NCI-H1092 (cell line): ENCODE measurements at regions not wholly inside any gene's neighbourhood (a gene's known extent, or its start where the extent isn't known, plus 50 kb on each side); places are given as distances from the start of the nearest gene placed in this dataset.
A peak's percentile ranks its signal among the peaks of the same experiment; 100 is the strongest.

Source experiments
- DNase-seq: peaks from one replicate; lab custom pipeline; 2025; lab: John Stamatoyannopoulos, UW

DNA sequence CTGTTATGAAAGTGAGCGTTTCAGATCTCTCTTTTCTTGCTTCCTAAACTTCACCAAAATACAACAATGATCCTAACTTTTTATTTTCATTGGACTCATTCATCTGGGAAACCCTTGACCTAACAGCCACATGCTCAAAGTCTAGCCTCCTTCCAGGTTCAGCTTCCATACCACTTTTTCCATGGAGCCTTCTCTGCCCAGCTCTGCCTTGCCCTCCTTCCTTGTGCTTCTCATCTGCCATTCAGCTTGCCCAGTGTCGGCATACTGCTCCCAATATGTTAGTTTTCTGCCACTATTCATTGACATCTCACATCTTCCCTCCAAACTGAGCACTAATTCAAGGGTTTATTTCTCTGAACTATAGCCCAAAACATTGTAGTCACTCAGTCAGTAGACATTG lies 214.7 kb downstream of the RAD51AP2 start:
- no peak for DNase-seq

DNA sequence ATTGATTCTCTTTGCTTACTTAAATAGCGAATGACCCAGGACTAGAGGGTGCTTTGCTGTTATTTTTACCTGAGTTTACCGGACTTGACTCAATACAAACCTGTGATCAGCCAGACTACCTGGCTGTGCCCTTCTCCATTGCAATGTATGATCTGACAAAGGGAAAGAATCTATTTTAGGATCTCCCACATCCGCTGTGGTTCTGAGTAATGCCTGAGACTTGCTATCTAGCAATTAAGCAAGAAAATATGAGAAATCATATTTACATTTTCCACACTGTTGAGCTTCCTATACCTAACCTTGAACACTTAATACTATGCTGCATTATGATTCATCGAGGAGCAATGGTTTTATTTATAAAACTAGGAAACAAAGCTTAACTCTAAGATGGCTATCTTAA lies 215.2 kb downstream of the RAD51AP2 start:
- no peak for DNase-seq

DNA sequence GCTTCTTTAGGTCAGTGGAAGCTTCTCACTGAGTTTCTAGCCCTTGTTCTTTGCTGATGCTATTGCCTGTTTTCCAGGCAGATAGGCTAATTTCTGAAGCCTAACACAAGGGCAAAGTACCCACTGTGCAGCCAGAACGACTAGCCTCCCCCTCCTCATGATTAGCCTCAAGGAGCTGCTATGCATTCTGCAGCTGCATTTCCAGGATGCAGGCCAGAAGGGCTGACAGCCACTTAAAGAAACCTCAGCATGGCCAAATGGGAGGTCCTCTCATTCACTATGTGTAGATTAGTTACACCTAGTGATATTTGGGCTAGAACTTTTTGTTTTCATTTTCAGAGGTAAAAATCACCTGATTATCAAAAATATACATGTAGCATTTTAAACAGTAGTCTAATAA lies 216.0 kb downstream of the RAD51AP2 start:
- DNase-seq, result no peak

DNA sequence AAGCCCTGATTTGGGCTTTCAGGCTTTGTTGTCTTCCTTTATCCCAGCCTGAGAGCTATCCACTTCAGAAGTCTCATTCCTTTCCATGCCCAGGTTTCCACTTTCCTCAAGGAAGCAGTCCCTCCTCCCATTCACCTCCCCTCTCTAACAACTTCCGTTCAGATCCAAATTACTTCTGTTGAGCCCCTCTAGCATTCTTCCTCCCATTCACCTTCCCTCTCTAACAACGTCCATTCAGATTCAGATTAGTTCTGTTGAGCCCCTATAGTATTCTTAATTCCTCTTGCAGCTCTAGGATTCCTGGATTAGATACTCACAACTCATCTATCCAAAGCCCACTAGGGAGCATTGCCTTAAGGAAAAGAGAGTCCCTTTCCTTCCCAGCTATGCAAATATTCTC lies 216.8 kb downstream of the RAD51AP2 start:
- DNase-seq, result no peak

DNA sequence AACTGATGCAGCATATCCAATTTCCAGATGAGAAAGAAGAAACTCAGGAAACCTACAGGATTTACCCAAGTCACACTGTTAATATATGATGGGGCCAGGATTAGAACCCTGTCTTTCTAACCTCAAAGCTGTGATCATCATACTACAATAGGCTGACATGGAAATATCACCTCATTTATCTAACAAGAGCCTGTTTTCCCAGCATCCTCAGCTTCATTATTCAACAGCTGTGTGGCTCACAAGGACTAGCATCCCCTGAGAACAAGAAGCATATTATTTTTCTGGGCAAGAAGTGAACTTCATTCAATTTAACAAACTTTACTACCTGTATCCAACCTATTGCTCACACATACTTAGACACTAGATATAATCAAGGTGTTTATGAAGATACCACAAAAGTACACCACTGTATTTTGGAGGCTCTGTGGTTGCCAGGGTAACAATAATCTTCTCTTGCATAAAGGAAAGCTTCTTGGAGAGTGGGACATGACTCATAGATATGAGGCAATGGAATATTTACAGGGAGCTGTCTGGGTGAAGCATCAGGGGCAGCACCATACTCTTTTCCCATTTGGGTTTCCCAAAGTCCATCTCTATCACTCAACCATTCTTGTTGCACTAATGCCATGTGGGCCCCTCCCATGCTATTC lies 218.2 kb downstream of the RAD51AP2 start:
- DNase-seq, result no peak

DNA sequence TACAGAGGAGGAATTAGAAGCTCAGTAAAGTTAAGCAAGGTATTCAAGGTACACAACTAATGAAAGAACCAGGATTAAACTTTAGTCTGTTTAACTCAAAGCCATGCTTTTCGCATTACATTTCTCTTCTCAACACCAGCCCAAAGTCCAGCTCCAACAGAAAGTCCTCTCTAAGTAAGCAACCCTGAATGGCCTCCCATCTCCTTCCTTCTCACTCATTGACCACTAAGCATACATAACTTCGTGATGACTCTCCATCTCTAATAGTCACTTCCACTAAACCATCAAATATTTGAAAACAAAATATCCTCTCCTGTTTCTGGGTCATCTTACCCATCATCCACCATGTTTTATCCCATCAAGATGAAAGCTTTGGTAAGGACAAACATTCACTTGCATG lies 219.8 kb downstream of the RAD51AP2 start:
- DNase-seq, result no peak

DNA sequence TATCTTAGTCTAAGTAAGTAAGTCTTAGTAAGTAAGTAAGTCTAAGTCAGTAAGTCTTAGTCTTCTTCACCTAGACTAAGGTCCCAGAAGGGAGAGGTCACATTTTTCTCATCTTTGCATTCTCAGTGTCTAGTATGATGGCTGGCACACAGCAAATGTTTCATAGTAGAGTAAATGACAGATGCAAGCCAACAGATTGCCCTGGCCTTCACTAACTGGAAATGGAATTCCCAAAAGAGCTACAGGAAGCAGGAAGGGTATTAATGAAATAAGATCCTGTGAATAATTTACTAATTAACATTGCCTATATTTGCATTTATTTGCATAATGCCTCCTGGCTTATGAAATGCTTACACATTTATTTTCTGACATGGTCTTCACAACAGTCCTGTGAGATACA lies 221.6 kb downstream of the RAD51AP2 start:
- no peak for DNase-seq

DNA sequence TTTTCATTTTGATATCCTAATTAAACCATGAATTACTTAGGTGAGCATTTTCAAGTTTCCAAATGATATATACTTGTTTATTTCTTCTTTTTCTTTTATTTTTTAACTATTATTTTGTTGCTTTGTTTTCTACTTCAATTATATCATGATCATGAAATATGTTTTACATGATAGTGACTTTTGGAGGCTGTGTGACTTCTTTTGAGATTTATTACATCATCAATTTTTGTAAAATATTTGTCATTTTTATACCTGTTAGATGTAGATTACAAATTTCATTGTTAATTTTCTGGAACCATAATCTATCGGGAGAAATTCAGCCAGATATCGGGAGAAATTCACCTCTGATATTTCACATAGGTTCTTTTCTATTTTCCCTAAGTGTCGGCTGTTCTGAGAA lies 228.6 kb downstream of the RAD51AP2 start:
- no peak for DNase-seq

DNA sequence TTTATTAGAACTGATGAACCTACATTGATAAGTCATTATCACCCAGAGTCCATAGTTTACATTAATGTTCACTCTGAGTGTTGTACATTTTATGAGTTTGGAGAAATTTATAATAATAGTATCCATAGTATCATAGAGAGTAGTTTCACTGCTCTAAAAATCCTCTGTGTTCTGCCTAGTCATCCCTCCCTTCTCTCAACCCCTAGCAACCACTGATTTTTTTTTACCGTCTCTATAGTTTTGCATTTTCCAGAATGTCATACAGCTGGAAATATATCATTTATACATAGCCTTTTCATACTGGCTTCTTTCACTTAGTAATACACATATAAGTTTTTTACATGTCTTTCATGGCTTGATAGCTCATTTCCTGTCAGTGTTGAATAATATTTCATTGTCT lies 231.1 kb downstream of the RAD51AP2 start:
- DNase-seq, result no peak

DNA sequence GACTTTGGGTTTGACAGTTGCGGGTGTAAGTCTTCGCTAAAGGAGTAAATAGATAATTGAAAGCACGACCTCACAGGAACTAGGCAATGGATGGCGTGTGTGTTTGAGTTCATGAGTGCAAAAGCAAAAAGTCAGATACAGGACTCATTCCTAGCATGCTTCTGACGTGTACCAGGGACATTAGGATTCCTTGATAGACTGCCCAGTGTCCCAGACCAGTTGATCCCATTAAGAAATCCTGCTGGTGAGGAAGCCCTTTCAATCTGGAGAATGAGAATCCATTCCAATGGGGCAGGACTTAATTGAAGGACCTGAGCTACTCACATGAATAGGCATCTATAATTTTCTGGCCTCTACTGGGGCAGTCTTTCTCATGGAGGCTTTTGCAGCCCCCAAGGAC lies 235.4 kb downstream of the RAD51AP2 start:
- DNase-seq, result no peak

DNA sequence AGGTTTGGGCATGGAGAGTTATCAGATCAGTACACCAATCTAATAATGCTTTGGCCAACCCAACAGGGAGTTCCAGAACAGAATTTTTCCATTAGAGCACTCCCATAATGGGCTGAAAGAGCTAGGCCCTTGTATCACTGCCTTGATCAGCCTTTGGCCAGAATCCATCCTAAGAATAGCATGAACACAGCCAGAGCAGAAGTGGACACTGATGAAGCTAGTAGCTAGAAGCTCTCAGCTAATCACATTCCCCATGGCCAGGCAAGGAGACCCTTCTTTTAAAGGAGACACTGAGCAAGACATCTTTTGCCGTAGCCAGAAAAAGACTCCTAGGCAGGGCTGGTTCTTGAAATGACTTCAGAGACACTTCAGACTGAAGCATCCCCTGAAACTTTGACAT lies 236.0 kb downstream of the RAD51AP2 start:
- DNase-seq, result no peak

DNA sequence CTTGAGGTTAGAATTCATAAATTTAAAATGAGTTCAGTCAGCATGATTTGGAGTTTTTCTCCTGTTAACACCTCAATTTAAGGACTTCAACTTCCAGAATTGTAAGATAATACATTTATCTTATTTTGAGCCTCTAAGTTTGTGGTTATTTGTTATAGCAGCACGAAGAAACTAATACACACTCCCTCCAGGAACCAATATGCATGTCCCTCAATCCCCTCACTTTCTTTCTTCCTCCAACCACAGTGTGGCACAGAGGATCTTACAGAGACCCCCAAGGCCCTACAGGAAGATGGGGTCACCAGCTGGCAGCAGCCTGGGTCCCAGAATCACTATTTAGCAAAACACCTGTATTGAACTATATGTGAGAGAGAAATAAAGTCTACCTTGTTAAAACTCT lies 242.0 kb downstream of the RAD51AP2 start:
- DNase-seq, result no peak

DNA sequence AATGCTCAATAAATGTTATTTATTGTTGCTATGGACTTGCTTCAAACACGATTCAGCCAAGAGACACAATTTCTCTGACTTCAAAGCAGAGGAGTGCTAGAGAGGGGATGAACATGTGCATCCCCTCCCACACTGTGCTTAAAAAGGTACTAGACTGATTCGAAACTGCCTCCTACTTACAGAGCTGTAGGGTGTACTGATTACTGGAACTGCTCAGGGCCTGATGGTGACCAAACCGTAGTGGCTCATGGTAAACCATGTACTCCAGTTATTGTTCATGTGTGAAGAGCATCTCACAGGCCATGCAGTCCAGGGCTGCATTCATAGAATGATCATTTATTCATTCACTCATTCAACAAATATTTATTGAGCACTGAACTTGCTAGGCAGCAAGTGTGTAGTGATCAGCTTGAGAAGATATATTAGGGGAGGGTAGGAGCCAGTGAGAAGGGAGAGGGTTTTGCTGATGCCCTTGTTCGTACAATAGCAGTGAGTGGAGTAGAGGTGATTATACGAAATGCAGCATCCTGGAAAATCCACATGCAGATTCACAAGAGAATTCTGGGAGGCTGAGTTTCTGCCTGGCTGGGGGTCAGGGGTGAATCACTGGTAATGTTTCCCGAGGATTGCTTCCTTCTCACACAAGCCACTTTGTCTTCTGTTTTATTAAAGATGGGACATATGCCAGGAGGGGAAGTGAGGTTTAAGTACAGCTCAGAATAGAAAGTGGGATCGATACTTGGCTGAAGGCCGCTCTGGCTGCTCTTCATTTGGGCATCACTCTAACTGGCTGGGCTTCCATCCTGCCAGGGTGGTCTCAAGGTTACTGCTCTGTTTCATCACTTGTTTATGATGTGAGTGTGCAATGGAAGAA lies 245.4 kb downstream of the RAD51AP2 start:
- DNase-seq, result peak; percentile 77

DNA sequence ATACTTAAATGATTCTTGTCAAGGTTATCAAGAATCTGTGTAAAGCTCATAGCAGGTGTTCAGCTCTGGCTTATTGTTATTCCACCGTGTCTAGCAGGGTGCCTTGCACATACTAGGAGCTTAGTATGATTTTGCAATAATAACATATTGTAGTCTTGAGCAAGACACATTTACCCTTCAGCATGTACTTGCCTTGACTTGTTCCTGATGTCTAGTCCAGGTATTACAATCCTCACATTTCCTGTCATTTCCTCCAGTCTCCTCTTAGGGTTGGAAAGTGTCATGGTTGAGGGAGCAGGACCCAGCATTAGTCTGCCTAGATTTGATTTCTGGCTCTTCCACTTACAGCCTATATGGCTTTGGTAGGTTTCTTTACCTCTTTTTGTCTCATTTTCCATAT lies 246.1 kb downstream of the RAD51AP2 start:
- DNase-seq, result no peak

DNA sequence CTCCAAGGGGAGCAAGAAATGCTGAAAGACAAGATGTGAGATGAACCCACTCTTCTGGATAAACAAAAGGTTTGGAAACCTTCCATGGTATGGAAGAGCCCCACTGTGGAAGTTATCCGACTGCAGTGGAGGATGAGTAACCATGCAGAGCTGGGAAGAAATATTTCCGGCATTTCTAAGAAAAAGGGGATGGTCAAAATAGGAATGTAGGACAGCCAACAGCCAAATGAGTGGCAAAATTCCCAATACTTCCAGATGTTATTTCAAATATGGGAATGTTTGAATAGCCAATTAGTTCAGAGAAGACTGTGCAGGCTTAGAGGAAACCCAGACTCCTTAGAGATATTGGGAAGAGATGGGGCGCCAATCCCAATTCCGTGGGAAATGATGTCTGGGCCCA lies 246.8 kb downstream of the RAD51AP2 start:
- no peak for DNase-seq

DNA sequence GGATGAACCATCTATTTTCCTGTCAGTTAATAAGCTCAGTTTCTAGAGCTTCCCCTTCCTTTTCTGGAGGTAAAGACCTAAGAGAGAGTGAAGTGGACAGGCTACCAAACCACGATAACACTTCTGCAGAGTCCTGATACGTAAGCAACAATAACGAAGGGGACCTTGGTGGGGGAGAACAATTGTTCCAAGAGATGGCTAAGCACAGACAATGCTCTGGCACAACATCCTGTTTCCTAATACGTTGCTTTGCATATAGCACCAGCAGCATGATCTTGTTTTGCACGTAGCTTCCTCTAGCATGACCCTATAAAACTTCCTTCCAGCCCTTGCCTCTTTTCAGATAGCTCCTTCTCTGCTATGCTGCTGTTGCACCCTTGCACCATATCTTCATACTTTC lies 247.3 kb downstream of the RAD51AP2 start:
- no peak for DNase-seq

DNA sequence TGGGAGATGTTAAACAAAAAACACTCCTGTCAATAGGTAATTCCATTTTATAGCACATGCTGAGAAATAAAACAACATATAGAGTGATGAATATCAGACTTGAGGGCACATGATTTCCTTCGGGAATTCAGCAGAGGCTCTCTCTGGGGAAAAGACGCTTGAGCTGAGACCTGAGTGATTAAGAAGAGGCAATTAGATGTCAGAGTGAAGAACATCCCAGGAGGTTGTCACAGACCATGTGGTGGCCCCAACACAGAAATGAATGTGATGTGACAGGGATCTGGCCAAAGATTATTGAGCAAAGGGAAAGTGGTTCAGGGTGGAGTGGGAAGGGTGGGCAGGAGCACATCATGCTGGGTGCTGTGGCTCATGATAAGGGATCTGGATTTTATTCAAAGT lies 254.7 kb downstream of the RAD51AP2 start:
- no peak for DNase-seq

DNA sequence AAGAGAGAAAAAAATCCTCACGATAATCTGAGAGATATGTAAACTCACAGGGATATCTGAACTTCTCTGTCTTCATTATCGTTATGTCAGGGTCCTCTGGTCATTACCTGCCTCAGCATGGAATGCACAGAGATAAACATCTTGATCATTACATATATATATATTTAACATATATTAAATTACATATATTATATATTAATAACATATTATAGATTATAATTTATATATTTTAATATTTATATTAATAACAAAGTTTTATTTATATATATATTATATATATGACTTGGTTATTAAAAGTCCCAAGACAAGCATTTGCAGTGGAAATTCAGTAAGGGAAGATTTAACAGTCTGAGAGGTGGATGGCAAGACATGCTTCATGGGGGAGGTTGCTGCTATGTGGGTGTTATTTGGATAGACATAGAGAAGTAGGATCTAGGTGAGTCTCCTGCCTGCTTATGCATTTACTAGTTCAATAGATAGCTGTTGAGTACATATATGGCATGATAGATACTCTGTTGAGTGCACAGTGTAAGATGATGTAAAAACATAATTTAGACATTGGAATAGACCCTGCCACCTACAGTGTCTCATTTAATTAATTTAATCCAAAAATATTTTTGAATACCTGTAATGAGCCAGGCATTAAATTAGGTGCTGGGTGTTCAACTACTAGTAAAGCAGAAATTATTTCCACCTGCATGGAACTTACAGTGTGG lies 255.2 kb downstream of the RAD51AP2 start:
- DNase-seq, result no peak

DNA sequence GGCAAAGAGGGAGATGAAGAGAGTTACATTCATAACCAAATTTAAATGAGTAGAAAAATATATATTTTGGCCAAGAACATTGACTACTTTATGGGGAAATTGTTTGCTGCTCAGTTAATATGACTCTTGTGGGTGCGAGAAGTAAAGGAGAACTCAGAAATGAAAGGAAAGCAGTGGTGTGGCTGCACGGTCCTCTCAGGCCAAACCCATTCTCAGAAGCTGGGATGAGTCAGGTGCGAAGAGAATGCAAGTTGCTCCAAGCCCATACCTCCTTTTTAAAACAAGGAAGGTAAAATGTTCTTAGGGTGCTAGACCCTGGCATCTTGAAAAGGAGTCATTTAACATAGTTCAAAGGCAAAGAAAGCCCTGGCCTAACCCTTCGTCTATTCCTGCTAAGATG lies 258.6 kb downstream of the RAD51AP2 start:
- no peak for DNase-seq

DNA sequence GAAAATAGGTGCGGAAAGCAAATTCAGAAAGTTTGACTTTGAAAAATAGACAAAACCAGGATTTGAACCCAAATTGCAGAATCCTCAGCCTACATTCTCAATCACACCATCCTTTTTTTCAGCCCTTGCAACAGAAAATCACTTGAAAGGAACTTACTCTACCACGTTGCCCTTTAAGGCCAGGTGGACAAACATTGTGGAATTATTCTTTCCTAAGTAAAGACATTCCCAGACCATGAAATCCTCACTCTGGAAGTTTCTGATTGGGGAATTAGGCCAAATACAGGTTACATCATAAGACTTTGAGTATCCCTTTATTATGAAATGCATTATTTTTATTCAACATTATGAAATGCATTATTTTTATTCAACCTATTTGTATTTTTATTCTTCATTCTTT lies 259.4 kb downstream of the RAD51AP2 start:
- DNase-seq, result no peak

DNA sequence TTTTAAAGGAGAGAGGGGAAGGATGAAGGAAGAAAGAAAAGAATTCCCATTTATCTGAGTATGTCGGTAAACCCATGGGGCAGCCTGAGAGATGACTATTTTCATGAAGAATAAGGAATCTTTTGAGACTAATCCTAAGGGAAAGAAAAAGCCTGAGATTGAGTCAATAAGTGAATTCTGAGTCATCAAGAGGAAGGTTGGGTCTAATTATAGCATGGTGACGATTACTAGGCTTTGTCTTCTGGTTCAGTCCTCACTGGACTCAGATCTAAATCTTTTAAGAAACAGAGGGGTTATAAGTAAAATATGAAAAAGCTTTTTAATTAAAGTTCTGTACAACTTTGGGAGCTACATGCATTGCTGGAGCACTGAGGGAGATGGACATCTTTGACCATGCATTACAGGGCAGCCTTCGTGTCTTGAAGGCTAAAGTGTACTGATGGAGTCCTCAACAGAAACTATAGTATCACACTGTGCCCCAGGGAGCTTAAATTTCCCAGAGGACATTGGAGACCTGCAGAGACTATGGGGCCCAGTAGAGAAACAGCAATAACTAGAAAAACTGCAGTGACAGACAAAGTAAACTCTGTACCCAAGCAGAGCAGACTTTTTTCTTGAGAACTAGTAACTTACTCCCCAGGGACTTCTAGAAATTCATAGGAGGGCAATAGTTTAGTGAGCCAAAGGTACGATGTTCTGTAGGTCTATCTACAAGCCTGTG lies 260.9 kb downstream of the RAD51AP2 start:
- DNase-seq, result no peak

DNA sequence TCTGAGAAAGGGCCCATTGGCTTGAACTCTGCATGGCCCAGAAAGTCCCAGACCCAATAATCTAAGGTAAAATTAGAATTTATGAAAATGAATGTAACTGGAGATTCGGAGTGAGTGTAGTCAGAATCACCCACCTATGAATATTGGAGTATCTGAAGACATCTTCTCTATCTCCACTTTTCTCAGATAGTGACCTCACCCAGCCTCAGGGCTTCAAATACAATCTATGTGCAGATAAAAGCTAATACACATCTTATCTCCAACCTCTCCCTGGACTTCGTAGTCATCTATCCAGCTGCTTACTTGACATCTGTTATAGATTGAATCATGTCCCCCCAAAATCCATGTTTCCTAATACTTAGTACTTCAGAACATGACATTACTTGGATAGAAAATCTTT lies 263.2 kb downstream of the RAD51AP2 start:
- DNase-seq, result no peak
